Transverse colon (tissue), 4 donors: ENCODE measurements at regions not wholly inside any gene's neighbourhood (a gene's known extent, or its start where the extent isn't known, plus 50 kb on each side); places are given as distances from the start of the nearest gene placed in this dataset.

ENCODE experiments used
- CTCF ChIP-seq, 5 experiments: fragments of 200-600 bp in 3 of 5; fragments of 450-650 bp in 2 of 5; sonication (generic) in 3 of 5; IDR thresholded peaks; 1 replicate in 2 of 5; 2 replicates in 3 of 5; pipeline ENCODE4 v1.5.1; 2016 to 2017; ENCODE audit warnings: antibody characterized with exemption in 5 of 5, inconsistent platforms in 3 of 5, mild to moderate bottlenecking in 2 of 5, moderate library complexity in 1 of 5
- EP300 ChIP-seq: sonication (generic); formaldehyde crosslinking; IDR thresholded peaks from one replicate; pipeline ENCODE4 v1.6.1; 2017; ENCODE audit warnings: antibody characterized with exemption, low read depth
- POLR2A ChIP-seq: fragments of 450-650 bp; IDR thresholded peaks from one replicate; pipeline ENCODE4 v1.6.1; 2016; ENCODE audit warnings: antibody characterized with exemption, mild to moderate bottlenecking, moderate library complexity
- POLR2AphosphoS5 ChIP-seq, 3 donors: sonication (generic); formaldehyde crosslinking; IDR thresholded peaks; one replicate each; pipeline ENCODE4 v1.6.1; 2016; ENCODE audit warnings: antibody characterized with exemption in 3 of 3

GRCh38 chr2:71948781-71949536 lies 198.7 kb downstream of the CYP26B1 start:
- TF ChIP-seq CTCF (IDR thresholded peaks at IDR 0.05) (no peak), EP300 (no peak), POLR2AphosphoS5 (IDR thresholded peaks at IDR 0.05) (no peak), POLR2A (no peak)
